ENCODE measurements at regions not wholly inside any gene's neighbourhood (a gene's known extent, or its start where the extent isn't known, plus 50 kb on each side); places are given as distances from the start of the nearest gene placed in this dataset.

- no peak for DNase-seq (ENCODE audit: low spot score)
Measured at GRCh38 chr18:78192054-78192453, 787.6 kb upstream of the SALL3 start.

DNA sequence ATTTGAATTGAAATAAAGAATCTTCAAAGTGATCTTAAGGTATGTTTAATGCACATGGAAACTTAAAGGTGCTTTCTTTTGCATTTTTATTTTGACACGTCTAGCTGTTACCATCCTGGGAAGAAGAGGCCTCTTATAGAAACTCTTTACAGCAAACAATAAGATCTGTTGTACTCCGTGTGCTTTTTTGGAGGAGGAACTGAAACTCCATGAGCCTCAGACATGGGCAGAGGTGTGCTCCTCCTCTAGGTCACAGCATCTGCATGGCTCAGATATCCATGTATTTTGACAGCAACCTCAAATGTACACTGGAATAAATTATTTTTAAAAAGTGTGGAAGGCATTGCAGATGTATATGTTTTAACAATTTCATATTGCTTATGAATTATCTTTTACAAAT lies 783.3 kb upstream of the SALL3 start:
- no peak for DNase-seq (ENCODE audit: low spot score)

GRCh38 chr18:78199002-78199401 lies 780.6 kb upstream of the SALL3 start:
- no peak for DNase-seq (ENCODE audit: low spot score)

DNA sequence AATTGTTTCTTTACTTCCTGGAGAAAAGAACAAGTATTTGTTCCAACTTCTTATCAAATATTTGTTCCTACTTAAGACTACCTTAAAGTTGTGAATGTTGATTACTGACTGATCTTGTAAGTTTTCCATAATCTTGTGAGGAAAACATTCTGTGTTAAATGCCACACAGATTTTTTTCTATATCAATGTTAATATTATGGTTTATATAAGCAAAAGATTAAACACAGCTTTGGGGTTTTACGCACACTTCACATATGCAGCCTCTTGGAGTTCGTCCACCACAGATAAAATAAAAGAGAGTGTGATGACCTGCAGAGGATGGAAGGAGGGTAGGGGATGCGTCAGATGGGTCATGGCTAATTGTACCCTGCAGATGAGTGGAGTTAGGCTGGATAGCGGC lies 780.0 kb upstream of the SALL3 start:
- no peak for DNase-seq (ENCODE audit: low spot score)

DNA sequence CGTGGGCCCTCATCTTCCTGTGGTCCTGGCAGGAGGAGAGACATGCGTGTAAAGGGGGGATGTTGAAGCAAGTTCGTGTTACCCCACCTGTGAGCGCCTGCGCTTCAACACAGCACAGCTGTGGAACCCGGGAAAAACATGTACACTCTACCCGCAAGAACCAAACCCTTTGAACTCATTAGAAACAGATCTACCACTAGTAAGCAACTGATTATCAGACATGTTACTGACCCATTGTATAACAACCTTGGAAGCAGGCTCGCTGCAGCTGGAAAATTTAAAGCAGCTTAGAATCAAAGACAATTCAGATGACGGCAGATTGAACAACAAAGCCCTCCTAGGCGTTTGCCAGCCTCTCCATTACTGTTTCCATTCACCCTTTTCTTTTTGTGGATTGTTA lies 771.7 kb upstream of the SALL3 start:
- no peak for DNase-seq (ENCODE audit: low spot score)

- no peak for DNase-seq (ENCODE audit: low spot score)
Measured at GRCh38 chr18:78208461-78208860, 771.2 kb upstream of the SALL3 start.

DNA sequence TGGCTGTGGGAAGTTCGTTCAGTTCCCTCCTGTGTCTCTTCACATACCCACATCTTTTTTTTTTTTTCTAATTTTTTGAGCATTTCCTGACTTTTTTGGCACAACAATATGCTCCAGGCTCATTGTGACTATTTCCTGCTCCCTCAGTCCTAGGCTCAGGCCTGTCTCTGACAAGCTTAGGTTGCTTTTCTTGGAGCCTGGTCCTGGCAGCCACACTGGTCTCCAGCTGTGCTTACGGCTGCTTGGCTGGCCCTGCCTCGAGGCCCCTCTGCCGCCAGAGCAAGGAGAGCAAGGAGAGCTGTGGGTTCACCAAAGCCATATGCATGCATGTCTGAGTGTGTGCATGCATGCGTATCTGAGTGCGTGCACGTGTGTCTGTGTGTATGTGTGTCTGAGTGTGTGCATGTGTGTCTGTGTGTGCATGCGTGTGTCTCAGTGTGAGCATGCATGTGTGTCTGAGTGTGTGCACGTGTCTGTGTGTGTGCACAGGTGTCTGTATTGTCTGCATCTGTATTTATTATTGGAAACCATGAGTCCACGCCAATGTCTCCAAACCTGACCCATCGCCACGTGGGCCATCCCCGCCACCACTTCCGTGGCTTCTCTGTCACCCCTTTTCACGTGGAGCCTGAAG lies 766.1 kb upstream of the SALL3 start:
- DNase-seq (ENCODE audit: low spot score): no peak

DNA sequence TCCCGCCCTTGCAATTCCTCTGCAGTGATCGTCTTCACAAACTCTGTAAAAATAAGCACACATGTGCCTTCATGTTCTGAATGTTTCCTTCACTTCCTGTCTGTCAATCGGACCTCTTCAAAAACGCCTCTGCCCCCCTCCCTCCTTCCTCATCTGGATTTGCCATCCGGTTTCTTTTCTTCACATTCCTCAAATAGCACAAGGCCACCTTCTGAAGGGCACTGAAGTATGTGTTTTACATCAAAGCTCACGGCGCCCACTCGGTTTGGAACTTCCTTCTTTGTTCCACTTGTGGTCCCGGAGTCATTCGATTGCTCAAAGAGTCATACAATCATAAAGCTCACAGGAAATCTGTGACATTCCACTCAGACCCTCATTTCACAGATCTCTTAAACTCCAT lies 758.1 kb upstream of the SALL3 start:
- DNase-seq (ENCODE audit: low spot score): no peak

DNA sequence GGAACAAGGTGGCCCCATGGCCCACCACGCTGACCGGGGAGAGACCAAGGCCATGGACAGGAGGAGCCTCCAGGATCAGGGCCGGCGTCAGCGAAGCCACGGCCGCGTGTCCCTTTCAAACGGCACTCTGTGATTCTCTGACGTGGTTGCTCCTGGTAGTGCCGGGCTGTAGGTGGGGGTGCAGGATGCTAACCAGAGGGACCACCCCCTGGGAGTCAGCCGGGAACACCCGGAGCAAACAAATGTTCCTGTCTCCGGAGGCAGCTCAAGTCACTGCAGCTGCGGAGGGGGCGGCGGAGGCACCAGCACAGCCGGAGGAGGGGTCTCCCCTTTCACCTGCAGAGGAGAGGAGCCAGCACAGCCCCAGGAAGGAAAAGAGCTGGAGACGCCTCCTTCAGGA lies 750.6 kb upstream of the SALL3 start:
- no peak for DNase-seq (ENCODE audit: low spot score)

GRCh38 chr18:78230911-78231310 lies 748.7 kb upstream of the SALL3 start:
- DNase-seq (ENCODE audit: low spot score): no peak

DNA sequence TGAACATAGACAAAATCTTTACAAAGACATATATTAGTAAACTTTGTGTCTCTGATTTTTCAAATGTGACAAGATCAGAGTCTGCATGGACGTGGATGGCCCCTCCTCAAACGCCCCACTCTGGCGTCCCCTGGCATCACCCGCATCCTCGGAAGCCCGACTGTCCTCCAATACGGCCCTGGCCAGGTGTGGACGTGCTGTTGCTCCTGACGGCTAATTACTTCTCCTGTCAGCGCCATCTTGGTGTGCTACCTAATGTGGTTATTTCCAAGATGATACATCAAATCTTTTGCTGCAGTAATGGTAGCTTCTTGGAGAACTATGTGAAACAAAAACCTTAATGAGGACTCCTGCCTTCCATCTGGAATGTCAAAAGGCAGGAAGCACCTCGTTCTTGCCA lies 747.4 kb upstream of the SALL3 start:
- no peak for DNase-seq (ENCODE audit: low spot score)

GRCh38 chr18:78237864-78238263 lies 741.8 kb upstream of the SALL3 start:
- no peak for DNase-seq (ENCODE audit: low spot score)

DNA sequence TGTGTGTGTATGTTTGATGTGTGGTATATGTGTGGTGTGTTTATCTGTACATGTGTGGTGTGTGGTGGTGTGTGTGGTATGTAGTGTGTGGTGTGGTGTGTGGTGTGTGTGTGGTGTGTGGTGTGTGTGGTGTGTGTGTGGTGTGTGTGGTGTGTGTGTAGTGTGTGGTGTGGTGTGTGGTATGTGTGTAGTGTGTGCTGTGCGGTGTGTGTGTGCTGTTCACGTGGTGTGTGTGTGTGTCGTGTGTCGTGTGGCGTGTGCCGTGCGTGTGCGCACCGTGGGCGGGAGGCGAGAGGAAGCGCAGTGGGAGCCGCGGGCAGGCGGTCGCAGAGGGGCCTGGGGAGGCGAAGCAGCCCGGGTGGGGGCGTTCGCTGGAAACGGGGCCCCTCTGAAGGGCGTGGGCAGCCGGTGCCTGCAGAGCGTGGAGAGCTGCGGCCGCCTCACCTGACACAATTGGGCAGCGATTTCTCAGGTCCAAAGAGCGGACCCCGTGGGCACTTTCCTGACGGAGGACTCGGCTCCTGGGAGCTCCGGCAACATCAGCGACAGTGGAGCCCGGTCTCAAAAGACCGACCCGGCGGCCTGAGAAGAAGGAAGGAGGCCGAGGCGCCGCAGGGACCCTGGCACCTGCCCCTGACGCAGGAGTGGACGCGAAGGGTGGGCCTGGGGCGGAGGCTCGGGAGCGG lies 741.1 kb upstream of the SALL3 start:
- no peak for DNase-seq (ENCODE audit: low spot score)

DNA sequence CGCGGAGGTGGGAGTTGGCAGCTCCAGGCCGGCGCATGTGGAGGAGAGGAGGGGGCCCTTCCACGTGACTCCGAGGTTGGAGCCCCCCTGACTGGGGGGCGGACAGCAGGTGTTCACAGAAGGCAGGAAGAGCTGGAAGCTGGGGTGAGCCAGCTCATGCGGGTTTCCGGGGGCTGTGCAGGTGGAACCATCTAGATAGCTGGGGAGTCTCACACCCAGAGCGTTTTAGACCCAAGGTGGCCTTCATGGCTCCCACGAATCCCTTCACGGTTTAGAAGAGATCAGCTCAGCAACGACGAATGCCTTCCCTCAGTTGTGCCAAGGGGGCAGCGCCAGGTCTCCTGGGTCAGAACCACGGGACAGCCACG lies 740.5 kb upstream of the SALL3 start:
- DNase-seq (ENCODE audit: low spot score): no peak

DNA sequence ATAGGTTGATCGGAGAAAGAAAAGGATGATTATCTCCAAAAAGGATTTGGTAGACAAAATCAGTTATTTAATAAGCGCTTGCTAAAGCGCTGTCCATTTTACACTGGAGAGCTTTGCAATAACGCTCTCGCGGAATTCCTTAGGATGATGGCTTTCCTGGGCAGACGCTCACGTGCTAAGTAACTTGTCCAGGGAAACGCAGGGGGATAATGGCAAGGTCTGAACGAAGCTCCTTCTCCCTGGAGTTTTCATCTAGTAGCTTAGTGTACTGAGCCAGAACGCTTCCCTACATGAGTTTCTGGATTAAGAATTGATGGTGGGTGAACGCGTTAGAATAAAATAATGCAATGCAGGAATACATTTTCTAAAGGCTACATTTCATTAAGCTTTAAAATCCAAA lies 739.5 kb upstream of the SALL3 start:
- no peak for DNase-seq (ENCODE audit: low spot score)

GRCh38 chr18:78240627-78241252 lies 738.9 kb upstream of the SALL3 start:
- DNase-seq (ENCODE audit: low spot score): no peak

- DNase-seq (ENCODE audit: low spot score): no peak
Measured at GRCh38 chr18:78241535-78242253, 737.9 kb upstream of the SALL3 start.

- no peak for DNase-seq (ENCODE audit: low spot score)
Measured at GRCh38 chr18:78242254-78242643, 737.4 kb upstream of the SALL3 start.

- no peak for DNase-seq (ENCODE audit: low spot score)
Measured at GRCh38 chr18:78242806-78243205, 736.8 kb upstream of the SALL3 start.

DNA sequence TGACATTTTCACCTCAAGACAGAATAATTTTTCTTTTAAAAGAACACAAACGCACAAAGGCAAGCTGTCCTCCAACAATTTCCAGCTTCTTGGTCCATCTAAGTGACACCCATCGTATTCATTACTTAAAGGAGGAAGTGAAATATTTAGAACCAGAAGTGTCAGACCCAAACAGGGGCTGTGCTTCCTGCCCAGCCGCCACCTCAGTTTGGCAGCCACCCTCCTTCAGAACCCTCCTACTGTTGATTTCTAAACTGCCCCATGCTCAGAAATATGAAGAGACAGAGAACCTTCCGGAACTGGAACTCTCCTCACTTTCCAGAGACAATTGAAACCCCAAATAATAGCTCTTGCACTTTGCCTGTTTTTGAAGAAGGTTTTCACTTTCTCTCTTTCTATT lies 734.8 kb upstream of the SALL3 start:
- DNase-seq (ENCODE audit: low spot score): no peak

GRCh38 chr18:78245451-78245850 lies 734.2 kb upstream of the SALL3 start:
- DNase-seq (ENCODE audit: low spot score): no peak

GRCh38 chr18:78246050-78246449 lies 733.6 kb upstream of the SALL3 start:
- DNase-seq (ENCODE audit: low spot score): no peak

DNA sequence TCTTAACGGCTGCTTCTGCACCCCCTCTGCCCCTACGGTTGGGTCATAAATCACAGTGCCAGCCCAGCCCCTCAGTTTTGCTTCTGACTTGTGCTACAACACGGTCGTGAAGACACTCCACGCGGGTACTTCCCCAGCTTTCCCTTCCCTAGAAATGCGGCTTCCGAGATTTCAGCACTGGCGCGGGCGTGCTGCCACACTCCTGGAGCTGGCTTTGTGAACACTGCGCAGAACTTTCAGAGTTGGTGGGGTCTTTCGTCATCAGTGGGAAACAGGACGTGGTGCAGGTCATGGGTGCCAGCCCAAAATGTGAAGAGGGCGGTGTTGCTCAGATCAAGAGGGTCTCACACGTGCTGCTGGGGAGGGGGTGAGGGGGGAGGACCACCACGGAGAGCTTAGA lies 733.0 kb upstream of the SALL3 start:
- no peak for DNase-seq (ENCODE audit: low spot score)
